BJ (cell line): ENCODE measurements at regions not wholly inside any gene's neighbourhood (a gene's known extent, or its start where the extent isn't known, plus 50 kb on each side); places are given as distances from the start of the nearest gene placed in this dataset.

Experiments
- CTCF ChIA-PET: fragments of 350-600 bp; formaldehyde crosslinking; extraction: SDS; loops from one replicate; lab custom pipeline; 2021; ENCODE audit warnings: antibody characterized with exemption, inconsistent platforms; lab: Yijun Ruan, JAX
- POLR2A ChIA-PET: fragments of 300-600 bp; sonication (Branson Sonifier 250); formaldehyde crosslinking; extraction: SDS; loops from one replicate; lab custom pipeline; 2021; ENCODE audit warnings: antibody characterized with exemption; lab: Charles Lee
- DNase-seq: peaks from one replicate; pipeline ENCODE4 v3.0.0-alpha.2; 2011; ENCODE audit warnings: low read depth
- H3K27me3 ChIP-seq: 2 replicates; pipeline ENCODE4 v1.6.0; 2011; ENCODE audit warnings: low read length; ENCODE audit not compliant: control insufficient read depth, insufficient read depth
- H3K36me3 ChIP-seq: 2 replicates; pipeline ENCODE4 v1.5.1; 2011; ENCODE audit warnings: low read length; ENCODE audit not compliant: control insufficient read depth, insufficient read depth
- H3K4me3 ChIP-seq: 2 replicates; pipeline ENCODE4 v1.5.1; 2011; ENCODE audit warnings: low read depth, mild to moderate bottlenecking, control low read depth, low read length
- CTCF ChIP-seq: IDR thresholded peaks from 2 replicates; pipeline ENCODE4 v1.5.1; 2011; ENCODE audit warnings: low read depth, mild to moderate bottlenecking, control low read depth, inconsistent platforms, low read length, moderate library complexity; ENCODE audit not compliant: insufficient read depth

GRCh38 chr3:87349833-87350232 is 73.4 kb upstream of the POU1F1 start:
- Histone ChIP-seq H3K27me3 (no peaks in the 10 kb centered on the region), H3K36me3 (no peaks in the 10 kb centered on the region), H3K4me3 (no peak overlapping the region)
- CTCF ChIA-PET, result interaction anchor here (1.1 to 2.8 kb wide), 7 partner anchors 13 to 153 kb away, joined by 3 to 28 read pairs (median 8); no protein-coding TSS in a partner anchor
- no peak for DNase-seq
- TF ChIP-seq CTCF, result no peak
- POLR2A ChIA-PET, result no interaction called here

- POLR2A ChIA-PET, result no interaction called here
- no peak for TF ChIP-seq CTCF
- no peaks in the 10 kb centered on the region for H3K27me3 ChIP-seq
- no peak overlapping the region for H3K4me3 ChIP-seq
- CTCF ChIA-PET, result interaction anchor here (1.7 kb wide), 1 partner anchor 14 kb away, joined by 8 read pairs; no protein-coding TSS in a partner anchor
- H3K36me3 ChIP-seq, result no peaks in the 10 kb centered on the region
- DNase-seq, result no peak
These were observed 60.4 kb upstream of the POU1F1 start for GRCh38 chr3:87336761-87337160.

- Histone ChIP-seq H3K36me3 (no peaks in the 10 kb centered on the region), H3K27me3 (no peaks in the 10 kb centered on the region), H3K4me3 (no peak overlapping the region)
- no peak for DNase-seq
- TF ChIP-seq CTCF, result no peak
- ChIA-PET CTCF (interaction anchor here (1.7 kb wide), 1 partner anchor 15 kb away, joined by 8 read pairs; no protein-coding TSS in a partner anchor), POLR2A (interaction anchor here (0.7 kb wide), 1 partner anchor 422 kb away, joined by 4 read pairs; no protein-coding TSS in a partner anchor)
These were observed 59.5 kb upstream of the POU1F1 start for GRCh38 chr3:87335931-87336330.

GRCh38 chr3:87333393-87333892 is 57.1 kb upstream of the POU1F1 start:
- Histone ChIP-seq H3K36me3 (no peaks in the 10 kb centered on the region), H3K27me3 (no peaks in the 10 kb centered on the region), H3K4me3 (no peak overlapping the region)
- peak; percentile 65 for DNase-seq
- POLR2A ChIA-PET, result no interaction called here
- TF ChIP-seq CTCF, result no peak
- CTCF ChIA-PET, result interaction anchor here (0.5 to 4.3 kb wide), 3 partner anchors 17 to 230 kb away, joined by 3 to 24 read pairs (median 5); no protein-coding TSS in a partner anchor

GRCh38 chr3:87332789-87333188 is 56.4 kb upstream of the POU1F1 start:
- no peak for TF ChIP-seq CTCF
- POLR2A ChIA-PET, result no interaction called here
- CTCF ChIA-PET, result interaction anchor here (0.5 to 4.3 kb wide), 4 partner anchors 18 to 230 kb away, joined by 3 to 24 read pairs (median 4); no protein-coding TSS in a partner anchor
- H3K36me3 ChIP-seq, result no peaks in the 10 kb centered on the region
- H3K4me3 ChIP-seq, result no peak overlapping the region
- no peak for DNase-seq
- no peaks in the 10 kb centered on the region for H3K27me3 ChIP-seq
